Mammary epithelial cell (primary cell): ENCODE measurements at regions not wholly inside any gene's neighbourhood (a gene's known extent, or its start where the extent isn't known, plus 50 kb on each side); places are given as distances from the start of the nearest gene placed in this dataset.

Source experiments
- EZH2 ChIP-seq: IDR thresholded peaks from 2 replicates; pipeline ENCODE4 v1.6.1; 2012; ENCODE audit warnings: low read length, inconsistent platforms, borderline replicate concordance
- TF ChIP-seq, protein P1 (sequence below), 2 donors: IDR thresholded peaks in 1 of 2; conservative IDR thresholded peaks in 1 of 2; 2 replicates each; pipeline ENCODE4 v1.5.1; 2011 to 2012; ENCODE audit warnings: inconsistent platforms in 2 of 2, low read length in 2 of 2, mild to moderate bottlenecking in 2 of 2, control low read depth in 1 of 2, low read depth in 1 of 2; ENCODE audit not compliant: insufficient read depth in 1 of 2; ENCODE audit errors: extremely low read depth in 1 of 2

DNA sequence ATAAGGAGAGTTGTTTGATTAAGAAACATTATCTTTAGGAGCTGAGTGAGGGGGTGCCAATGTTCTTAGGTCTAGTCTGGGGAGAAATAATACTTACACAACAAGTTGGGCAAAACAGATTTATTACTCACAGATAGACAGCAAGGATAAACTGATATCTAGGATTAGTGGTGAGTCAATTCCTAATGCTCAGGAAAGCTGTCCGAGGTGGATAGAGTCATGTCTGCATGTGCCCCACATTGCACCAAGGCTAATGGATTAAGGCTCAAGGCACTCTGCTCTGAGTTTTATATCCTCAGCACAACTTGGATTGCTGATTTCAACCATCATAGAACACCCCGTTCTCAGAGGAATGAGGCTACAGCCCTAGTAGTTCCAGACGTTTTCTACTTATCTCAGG, 1042.3 kb downstream of the OTOL1 start:
- TF ChIP-seq, protein P1, sequence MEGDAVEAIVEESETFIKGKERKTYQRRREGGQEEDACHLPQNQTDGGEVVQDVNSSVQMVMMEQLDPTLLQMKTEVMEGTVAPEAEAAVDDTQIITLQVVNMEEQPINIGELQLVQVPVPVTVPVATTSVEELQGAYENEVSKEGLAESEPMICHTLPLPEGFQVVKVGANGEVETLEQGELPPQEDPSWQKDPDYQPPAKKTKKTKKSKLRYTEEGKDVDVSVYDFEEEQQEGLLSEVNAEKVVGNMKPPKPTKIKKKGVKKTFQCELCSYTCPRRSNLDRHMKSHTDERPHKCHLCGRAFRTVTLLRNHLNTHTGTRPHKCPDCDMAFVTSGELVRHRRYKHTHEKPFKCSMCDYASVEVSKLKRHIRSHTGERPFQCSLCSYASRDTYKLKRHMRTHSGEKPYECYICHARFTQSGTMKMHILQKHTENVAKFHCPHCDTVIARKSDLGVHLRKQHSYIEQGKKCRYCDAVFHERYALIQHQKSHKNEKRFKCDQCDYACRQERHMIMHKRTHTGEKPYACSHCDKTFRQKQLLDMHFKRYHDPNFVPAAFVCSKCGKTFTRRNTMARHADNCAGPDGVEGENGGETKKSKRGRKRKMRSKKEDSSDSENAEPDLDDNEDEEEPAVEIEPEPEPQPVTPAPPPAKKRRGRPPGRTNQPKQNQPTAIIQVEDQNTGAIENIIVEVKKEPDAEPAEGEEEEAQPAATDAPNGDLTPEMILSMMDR (conservative IDR thresholded peaks at IDR 0.05 in 1 of 2, IDR thresholded peaks at IDR 0.05 in 1 of 2; ENCODE audit: extremely low read depth in 1 of 2, insufficient read depth in 1 of 2, low read depth in 1 of 2, low read length in 2 of 2): no peak
- no peak for TF ChIP-seq EZH2
